ENCODE measurements at regions not wholly inside any gene's neighbourhood (a gene's known extent, or its start where the extent isn't known, plus 50 kb on each side); places are given as distances from the start of the nearest gene placed in this dataset.

DNA sequence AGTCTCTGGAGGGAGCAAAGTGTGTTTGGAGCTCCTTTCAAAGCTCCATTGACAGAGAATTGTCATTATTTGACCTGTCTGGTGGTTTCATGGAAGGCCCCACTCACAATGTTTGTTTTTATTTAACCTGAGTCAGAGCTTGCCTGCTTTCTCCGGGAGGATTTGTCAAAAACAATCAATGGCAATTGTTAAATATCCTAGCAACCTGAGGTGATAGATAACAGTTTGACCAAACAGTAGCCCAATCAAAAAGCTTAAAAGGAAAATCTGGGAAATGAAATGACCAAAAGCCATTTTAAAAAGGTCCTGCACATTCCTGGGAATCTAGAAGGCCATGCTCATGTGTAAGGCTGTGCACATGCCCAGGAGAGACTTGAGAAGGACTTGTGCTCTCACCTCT, 177.2 kb upstream of the POC5 start:
- Histone ChIP-seq H3K9me3 (no peaks in the 10 kb centered on the region), H3K4me3 (no peak overlapping the region), H3K27ac (no peak overlapping the region), H3K4me1 (no peaks in the 10 kb centered on the region), H3K36me3 (replicated peaks in 1 of 2; ENCODE audit: insufficient read depth in 1 of 2, low read depth in 2 of 2) (no peaks in the 10 kb centered on the region), H3K27me3 (no peaks in the 10 kb centered on the region)
- ATAC-seq = no peak
- 11 to 24% methylated on average over 1 of the region's 1 CpG for WGBS, 2 donors
- no peak for DNase-seq
- intact Hi-C loops (cut with DNase I) = no loop called here
- TF ChIP-seq POLR2A (IDR thresholded peaks at IDR 0.05) (no peak), CTCF (IDR thresholded peaks at IDR 0.05) (no peak)

- no peak for ATAC-seq
- Histone ChIP-seq H3K36me3 (replicated peaks in 1 of 2; ENCODE audit: insufficient read depth in 1 of 2, low read depth in 2 of 2) (no peaks in the 10 kb centered on the region), H3K27ac (no peak overlapping the region), H3K27me3 (no peaks in the 10 kb centered on the region), H3K9me3 (no peaks in the 10 kb centered on the region), H3K4me3 (no peak overlapping the region), H3K4me1 (no peaks in the 10 kb centered on the region)
- DNase-seq = no peak
- 40 to 52% methylated on average over 1 of the region's 1 CpG for WGBS, 2 donors
- TF ChIP-seq CTCF (IDR thresholded peaks at IDR 0.05) = no peak
- no peak for TF ChIP-seq POLR2A (IDR thresholded peaks at IDR 0.05)
- intact Hi-C loops (cut with DNase I) = no loop called here
Measured at GRCh38 chr5:75891736-75892135, 174.5 kb upstream of the POC5 start.

GRCh38 chr5:75891020-75891419, 173.8 kb upstream of the POC5 start:
- TF ChIP-seq POLR2A (IDR thresholded peaks at IDR 0.05) (no peak), CTCF (IDR thresholded peaks at IDR 0.05) (no peak)
- Histone ChIP-seq H3K4me1 (no peaks in the 10 kb centered on the region), H3K9me3 (no peaks in the 10 kb centered on the region), H3K27me3 (no peaks in the 10 kb centered on the region), H3K36me3 (replicated peaks in 1 of 2; ENCODE audit: insufficient read depth in 1 of 2, low read depth in 2 of 2) (no peaks in the 10 kb centered on the region), H3K4me3 (no peak overlapping the region), H3K27ac (no peak overlapping the region)
- DNase-seq (no peak), ATAC-seq (no peak)
- WGBS, 2 donors = 58 to 71% methylated on average over 1 of the region's 1 CpG
- intact Hi-C loops (cut with DNase I) = no loop called here

- no peak for ATAC-seq
Measured at GRCh38 chr5:75890546-75890945, 173.3 kb upstream of the POC5 start.

More at GRCh38 chr5:75890546-75890945, 173.3 kb upstream of the POC5 start:
- H3K36me3 ChIP-seq (replicated peaks in 1 of 2; ENCODE audit: insufficient read depth in 1 of 2, low read depth in 2 of 2) = no peaks in the 10 kb centered on the region
- no peak overlapping the region for H3K4me3 ChIP-seq
- no peaks in the 10 kb centered on the region for H3K4me1 ChIP-seq
- TF ChIP-seq POLR2A (IDR thresholded peaks at IDR 0.05) (no peak), CTCF (IDR thresholded peaks at IDR 0.05) (no peak)
- H3K27me3 ChIP-seq = no peaks in the 10 kb centered on the region
- DNase-seq = no peak
- no peak overlapping the region for H3K27ac ChIP-seq
- intact Hi-C loops (cut with DNase I) = no loop called here
- 54 to 79% methylated on average over 1 of the region's 1 CpG for WGBS, 2 donors
- H3K9me3 ChIP-seq = no peaks in the 10 kb centered on the region

All from body of pancreas (tissue), 4 donors.